ENCODE measurements at regions not wholly inside any gene's neighbourhood (a gene's known extent, or its start where the extent isn't known, plus 50 kb on each side); places are given as distances from the start of the nearest gene placed in this dataset.

GRCh38 chr18:78711971-78712370 is 267.6 kb upstream of the SALL3 start:
- peak; percentile 75 for DNase-seq (ENCODE audit: low spot score)

GRCh38 chr18:78713069-78713468 is 266.5 kb upstream of the SALL3 start:
- peak; percentile 72 for DNase-seq (ENCODE audit: low spot score)

- DNase-seq (ENCODE audit: low spot score): peak; percentile 82
Observed at GRCh38 chr18:78713726-78714125, 265.9 kb upstream of the SALL3 start.

GRCh38 chr18:78716022-78716421 is 263.6 kb upstream of the SALL3 start:
- DNase-seq (ENCODE audit: low spot score): peak; percentile 8

GRCh38 chr18:78716581-78716980 is 263.0 kb upstream of the SALL3 start:
- DNase-seq (ENCODE audit: low spot score): peak; percentile 78

GRCh38 chr18:78717051-78717765 is 262.4 kb upstream of the SALL3 start:
- DNase-seq (ENCODE audit: low spot score): no peak

GRCh38 chr18:78717766-78718150 is 261.9 kb upstream of the SALL3 start:
- no peak for DNase-seq (ENCODE audit: low spot score)

GRCh38 chr18:78719821-78720220 is 259.8 kb upstream of the SALL3 start:
- no peak for DNase-seq (ENCODE audit: low spot score)

GRCh38 chr18:78720456-78721237 is 259.0 kb upstream of the SALL3 start:
- peak; percentile 75 for DNase-seq (ENCODE audit: low spot score)

GRCh38 chr18:78721238-78721875 is 258.3 kb upstream of the SALL3 start:
- DNase-seq (ENCODE audit: low spot score): peak; percentile 69

GRCh38 chr18:78721981-78722380 is 257.6 kb upstream of the SALL3 start:
- peak; percentile 11 for DNase-seq (ENCODE audit: low spot score)

- DNase-seq (ENCODE audit: low spot score): peak; percentile 8
Observed at GRCh38 chr18:78722386-78722785, 257.2 kb upstream of the SALL3 start.

GRCh38 chr18:78722929-78723710 is 256.5 kb upstream of the SALL3 start:
- peak; percentile 30 for DNase-seq (ENCODE audit: low spot score)

- DNase-seq (ENCODE audit: low spot score): no peak
Observed at GRCh38 chr18:78724214-78724914, 255.3 kb upstream of the SALL3 start.

GRCh38 chr18:78725426-78725825 is 254.2 kb upstream of the SALL3 start:
- peak; percentile 85 for DNase-seq (ENCODE audit: low spot score)

- peak; percentile 87 for DNase-seq (ENCODE audit: low spot score)
Observed at GRCh38 chr18:78726326-78727056, 253.1 kb upstream of the SALL3 start.

- DNase-seq (ENCODE audit: low spot score): peak; percentile 57
Observed at GRCh38 chr18:78727057-78727739, 252.4 kb upstream of the SALL3 start.

- DNase-seq (ENCODE audit: low spot score): peak; percentile 76
Observed at GRCh38 chr18:78727877-78728783, 251.5 kb upstream of the SALL3 start.
